HCT116 (cell line): ENCODE measurements at regions not wholly inside any gene's neighbourhood (a gene's known extent, or its start where the extent isn't known, plus 50 kb on each side); places are given as distances from the start of the nearest gene placed in this dataset.

Experiments used
- ATAC-seq: fragments of 200-7000 bp; cut with Tn5 transposase; 2 replicates; pipeline ENCODE4 v1.9.1; 2020; ENCODE audit warnings: mild to moderate bottlenecking, moderate library complexity
- BruUV-seq: library from RNA; stranded (reverse); fragments of 400-500 nt; replicated peaks from 2 replicates; lab custom pipeline; 2021; lab: Mats Ljungman, UMichigan
- CTCF ChIA-PET: fragments of 300-600 bp; sonication (Branson Sonifier 250); formaldehyde crosslinking; loops from one replicate; lab custom pipeline; 2021; ENCODE audit warnings: antibody characterized with exemption; lab: Charles Lee
- POLR2A ChIA-PET: fragments of 300-600, 350-600 bp; sonication (Branson Sonifier 250); formaldehyde crosslinking; loops from one replicate; lab custom pipeline; 2021; ENCODE audit warnings: antibody characterized with exemption; lab: Charles Lee
- RAD21 ChIA-PET, 2 experiments: fragments of 300-600 bp; sonication (Branson Sonifier 250); formaldehyde crosslinking; loops; one replicate each; lab custom pipeline; 2023; ENCODE audit warnings: low total read pairs in 2 of 2; ENCODE audit not compliant: uncharacterized antibody in 2 of 2, unreplicated experiment in 2 of 2, low non-redundant PET in 1 of 2; lab: Charles Lee
- DNase-seq: peaks from one replicate; pipeline ENCODE4 v3.0.0-alpha.2; 2010; ENCODE audit warnings: low read depth, low spot score
- H2AFZ ChIP-seq: fragments of 200-600 bp; shearing (Covaris generic), sonication (generic); 2 replicates; pipeline ENCODE4 v1.6.1; 2017; ENCODE audit warnings: low read depth, mixed run types, mixed read lengths, antibody characterized with exemption, low read length; ENCODE audit not compliant: poor library complexity, severe bottlenecking
- H3K27ac ChIP-seq: 2 replicates; pipeline ENCODE4 v1.5.1; 2012; ENCODE audit warnings: low read depth, low read length
- H3K27me3 ChIP-seq: fragments of 200-600 bp; sonication (generic); 2 replicates; pipeline ENCODE4 v1.6.1; 2016; ENCODE audit warnings: mixed run types, low read length, mixed read lengths; ENCODE audit not compliant: insufficient read depth
- H3K36me3 ChIP-seq, 2 experiments: fragments of 200-500 bp in 1 of 2; fragments of 200-600 bp in 1 of 2; sonication (Bioruptor generic) in 1 of 2; sonication (generic) in 1 of 2; 2 replicates each; pipeline versions ENCODE4 v1.5.1 to v1.6.1; 2014 to 2016; ENCODE audit warnings: low read length in 2 of 2, inconsistent platforms in 1 of 2, mixed read lengths in 1 of 2, mixed run types in 1 of 2; ENCODE audit not compliant: insufficient read depth in 2 of 2, control insufficient read depth in 1 of 2
- H3K4me1 ChIP-seq, 2 experiments: fragments of 200-600 bp in 1 of 2; sonication (generic) in 1 of 2; 2 replicates each; pipeline versions ENCODE4 v1.5.1 to v1.6.1; 2012 to 2017; ENCODE audit warnings: low read length in 2 of 2, inconsistent platforms in 1 of 2, mild to moderate bottlenecking in 1 of 2, mixed read lengths in 1 of 2, mixed run types in 1 of 2, moderate library complexity in 1 of 2; ENCODE audit not compliant: insufficient read depth in 2 of 2, control insufficient read depth in 1 of 2
- H3K4me2 ChIP-seq: fragments of 200-600 bp; sonication (generic); 2 replicates; pipeline ENCODE4 v1.6.1; 2017; ENCODE audit warnings: mixed run types, low read length, mixed read lengths
- H3K4me3 ChIP-seq, 2 experiments: fragments of 200-600 bp in 1 of 2; sonication (generic) in 1 of 2; replicated peaks in 1 of 2; 2 replicates each; pipeline ENCODE4 v1.5.1; 2011 to 2016; ENCODE audit warnings: low read length in 2 of 2, control low read depth in 1 of 2, low read depth in 1 of 2, mild to moderate bottlenecking in 1 of 2, mixed read lengths in 1 of 2, mixed run types in 1 of 2
- H3K79me2 ChIP-seq: fragments of 200-600 bp; sonication (generic); 2 replicates; pipeline ENCODE4 v1.6.1; 2017; ENCODE audit warnings: mild to moderate bottlenecking, mixed run types, low read length, moderate library complexity, mixed read lengths; ENCODE audit not compliant: insufficient read depth
- H3K9ac ChIP-seq: fragments of 200-600 bp; sonication (generic); 2 replicates; pipeline ENCODE4 v1.6.1; 2016; ENCODE audit warnings: low read length, mixed read lengths
- H3K9me2 ChIP-seq: fragments of 200-600 bp; sonication (generic), shearing (Covaris generic); 2 replicates; pipeline ENCODE4 v1.6.1; 2017; ENCODE audit warnings: mixed run types, mild to moderate bottlenecking, moderate library complexity; ENCODE audit not compliant: insufficient read depth
- H3K9me3 ChIP-seq, 2 experiments: fragments of 200-500 bp in 1 of 2; fragments of 200-600 bp in 1 of 2; sonication (Bioruptor generic) in 1 of 2; sonication (generic) in 1 of 2; 2 replicates each; pipeline ENCODE4 v1.6.1; 2014 to 2017; ENCODE audit warnings: low read length in 2 of 2, mixed read lengths in 2 of 2, inconsistent platforms in 1 of 2, low read depth in 1 of 2, mild to moderate bottlenecking in 1 of 2, mixed run types in 1 of 2, moderate library complexity in 1 of 2; ENCODE audit not compliant: control insufficient read depth in 1 of 2, insufficient read depth in 1 of 2
- H4K20me1 ChIP-seq: fragments of 200-600 bp; sonication (generic), shearing (Covaris generic); 2 replicates; pipeline ENCODE4 v1.6.1; 2017; ENCODE audit warnings: mixed run types, mild to moderate bottlenecking, moderate library complexity; ENCODE audit not compliant: insufficient read depth
- ELF1 ChIP-seq: IDR thresholded peaks from 2 replicates; pipeline ENCODE4 v1.6.1; 2012; ENCODE audit warnings: low read depth, borderline replicate concordance
- FOSL1 ChIP-seq: IDR thresholded peaks from 2 replicates; pipeline ENCODE4 v1.6.1; 2012; ENCODE audit warnings: low read depth
- JUND ChIP-seq: IDR thresholded peaks from 2 replicates; pipeline ENCODE4 v1.6.1; 2012
- POLR2AphosphoS5 ChIP-seq: IDR thresholded peaks from 2 replicates; pipeline ENCODE4 v1.6.1; 2011; ENCODE audit warnings: mild to moderate bottlenecking, low read depth, low read length, moderate library complexity
- SIN3A ChIP-seq: IDR thresholded peaks from 2 replicates; pipeline ENCODE4 v1.6.1; 2012; ENCODE audit warnings: low read depth
- SP1 ChIP-seq: IDR thresholded peaks from 2 replicates; pipeline ENCODE4 v1.6.1; 2012; ENCODE audit warnings: low read depth
- YY1 ChIP-seq: IDR thresholded peaks from 2 replicates; pipeline ENCODE4 v1.6.1; 2011; ENCODE audit warnings: low read length, low read depth, moderate library complexity, mild to moderate bottlenecking; ENCODE audit not compliant: insufficient replicate concordance; ENCODE audit errors: extremely low read depth
- intact Hi-C: fragments of 100-400 bp; cut with micrococcal nuclease; formaldehyde crosslinking; loops from 2 replicates; pipeline ENCODE4 v1.10.0; 2022
- TF ChIP-seq, protein P1 (sequence below): IDR thresholded peaks from 2 replicates; pipeline ENCODE4 v1.6.1; 2012
- TF ChIP-seq, protein P2 (sequence below), 3 experiments: fragments of 200-600 bp in 1 of 3; sonication (generic) in 1 of 3; IDR thresholded peaks in 2 of 3; conservative IDR thresholded peaks in 1 of 3; 2 replicates each; pipeline ENCODE4 v1.5.1; 2012 to 2017; ENCODE audit warnings: low read depth in 2 of 3, low read length in 2 of 3, antibody characterized with exemption in 1 of 3, borderline replicate concordance in 1 of 3, control low read depth in 1 of 3, mild to moderate bottlenecking in 1 of 3, mixed read lengths in 1 of 3, mixed run types in 1 of 3, moderate library complexity in 1 of 3; ENCODE audit not compliant: insufficient read depth in 1 of 3
- TF ChIP-seq, protein P3 (sequence below): IDR thresholded peaks from 2 replicates; pipeline ENCODE4 v1.6.1; 2012

DNA sequence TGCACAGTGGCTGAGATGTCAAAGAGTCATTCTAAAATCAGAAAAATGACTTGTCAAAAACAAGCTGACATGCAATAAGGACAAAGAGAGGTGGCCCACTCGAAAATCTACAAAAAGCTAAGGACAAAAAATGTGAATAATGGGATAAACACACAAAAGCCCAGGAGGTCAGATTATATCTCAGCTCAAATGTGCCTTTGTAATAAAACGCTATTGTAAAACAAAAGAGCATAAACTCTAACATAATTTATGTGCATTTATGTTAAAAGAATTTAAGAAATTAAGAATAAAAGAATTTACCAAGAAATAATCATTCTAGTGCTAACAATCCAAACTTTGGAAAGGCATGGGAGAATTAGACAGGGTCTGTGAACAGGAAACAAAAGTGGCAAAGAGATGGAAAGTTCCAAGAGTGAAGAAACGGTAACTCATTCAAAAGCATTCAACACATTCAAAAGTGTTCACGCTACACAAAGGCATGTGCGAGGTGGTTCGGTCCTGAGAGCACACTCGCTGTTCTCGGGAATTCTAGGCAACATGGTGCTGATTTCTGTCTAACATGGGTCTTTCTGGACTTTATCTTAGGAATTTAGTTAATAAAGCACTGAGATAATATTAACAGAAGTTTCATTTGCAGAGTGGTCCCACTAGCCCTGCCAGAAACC is 197.7 kb downstream of the KATNAL1 start:
- no peaks in the 10 kb centered on the region for H3K9me2 ChIP-seq
- no TSS peak for BruUV-seq
- no peaks in the 10 kb centered on the region for H3K27me3 ChIP-seq
- ATAC-seq (no peak), DNase-seq (no peak)
- intact Hi-C loops: loop anchor here (10.0 kb wide), 1 partner anchor 185 kb away; no protein-coding TSS in a partner anchor
- H3K4me3 ChIP-seq: no peak overlapping the region
- H3K9ac ChIP-seq: no peak overlapping the region
- ChIA-PET RAD21 (no interaction called here), CTCF (no interaction called here), POLR2A (no interaction called here)
- TF ChIP-seq, protein P1, sequence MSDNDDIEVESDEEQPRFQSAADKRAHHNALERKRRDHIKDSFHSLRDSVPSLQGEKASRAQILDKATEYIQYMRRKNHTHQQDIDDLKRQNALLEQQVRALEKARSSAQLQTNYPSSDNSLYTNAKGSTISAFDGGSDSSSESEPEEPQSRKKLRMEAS: no peak
- no peak for TF ChIP-seq ELF1
- TF ChIP-seq, protein P2, sequence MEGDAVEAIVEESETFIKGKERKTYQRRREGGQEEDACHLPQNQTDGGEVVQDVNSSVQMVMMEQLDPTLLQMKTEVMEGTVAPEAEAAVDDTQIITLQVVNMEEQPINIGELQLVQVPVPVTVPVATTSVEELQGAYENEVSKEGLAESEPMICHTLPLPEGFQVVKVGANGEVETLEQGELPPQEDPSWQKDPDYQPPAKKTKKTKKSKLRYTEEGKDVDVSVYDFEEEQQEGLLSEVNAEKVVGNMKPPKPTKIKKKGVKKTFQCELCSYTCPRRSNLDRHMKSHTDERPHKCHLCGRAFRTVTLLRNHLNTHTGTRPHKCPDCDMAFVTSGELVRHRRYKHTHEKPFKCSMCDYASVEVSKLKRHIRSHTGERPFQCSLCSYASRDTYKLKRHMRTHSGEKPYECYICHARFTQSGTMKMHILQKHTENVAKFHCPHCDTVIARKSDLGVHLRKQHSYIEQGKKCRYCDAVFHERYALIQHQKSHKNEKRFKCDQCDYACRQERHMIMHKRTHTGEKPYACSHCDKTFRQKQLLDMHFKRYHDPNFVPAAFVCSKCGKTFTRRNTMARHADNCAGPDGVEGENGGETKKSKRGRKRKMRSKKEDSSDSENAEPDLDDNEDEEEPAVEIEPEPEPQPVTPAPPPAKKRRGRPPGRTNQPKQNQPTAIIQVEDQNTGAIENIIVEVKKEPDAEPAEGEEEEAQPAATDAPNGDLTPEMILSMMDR (IDR thresholded peaks at IDR 0.05 in 2 of 3, conservative IDR thresholded peaks at IDR 0.05 in 1 of 3; ENCODE audit: borderline replicate concordance in 1 of 3, insufficient read depth in 1 of 3, low read depth in 2 of 3, low read length in 2 of 3): no peak
- TF ChIP-seq YY1: no peak
- H4K20me1 ChIP-seq: no peaks in the 10 kb centered on the region
- peaks cover 12 to 33% of the 10 kb centered on the region in 2 experiments for H3K4me1 ChIP-seq
- no peak overlapping the region for H3K4me2 ChIP-seq
- no peaks in the 10 kb centered on the region for H3K79me2 ChIP-seq
- H3K9me3 ChIP-seq: no peaks in the 10 kb centered on the region
- no peaks in the 10 kb centered on the region for H3K36me3 ChIP-seq
- H3K27ac ChIP-seq: no peak overlapping the region
- no peak overlapping the region for H2AFZ ChIP-seq

DNA sequence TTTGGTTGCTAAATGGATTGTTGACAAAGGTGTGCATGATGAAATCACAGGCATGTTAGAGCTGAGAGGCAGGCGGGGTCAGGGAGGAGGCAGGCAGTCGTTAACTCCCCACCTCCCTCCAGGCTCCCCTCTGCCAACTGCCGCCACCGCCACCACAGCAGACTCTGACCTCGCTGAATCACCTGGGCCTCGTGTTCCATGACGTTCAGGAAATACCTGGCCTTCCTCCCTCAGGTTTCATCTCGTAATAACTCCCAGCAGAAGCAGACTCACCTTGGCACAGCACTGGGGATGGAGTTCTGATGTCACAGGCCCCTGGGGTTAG is 198.5 kb downstream of the KATNAL1 start:
- ChIA-PET POLR2A (no interaction called here), CTCF (interaction anchor here (1.2 kb wide), 1 partner anchor 338 kb away, joined by 3 read pairs; no protein-coding TSS in a partner anchor), RAD21 (no interaction called here)
- Histone ChIP-seq H3K4me1 (peaks cover 6 to 26% of the 10 kb centered on the region in 2 experiments), H3K9ac (no peak overlapping the region), H2AFZ (no peak overlapping the region), H3K36me3 (no peaks in the 10 kb centered on the region), H3K4me3 (no peak overlapping the region), H3K9me2 (no peaks in the 10 kb centered on the region), H4K20me1 (no peaks in the 10 kb centered on the region), H3K79me2 (no peaks in the 10 kb centered on the region), H3K4me2 (no peak overlapping the region), H3K27ac (no peak overlapping the region), H3K9me3 (no peaks in the 10 kb centered on the region), H3K27me3 (no peaks in the 10 kb centered on the region)
- TF ChIP-seq FOSL1 (no peak), ELF1 (no peak), JUND (no peak), SP1 (no peak), SIN3A (no peak), POLR2AphosphoS5 (no peak)
- TF ChIP-seq, protein P3, sequence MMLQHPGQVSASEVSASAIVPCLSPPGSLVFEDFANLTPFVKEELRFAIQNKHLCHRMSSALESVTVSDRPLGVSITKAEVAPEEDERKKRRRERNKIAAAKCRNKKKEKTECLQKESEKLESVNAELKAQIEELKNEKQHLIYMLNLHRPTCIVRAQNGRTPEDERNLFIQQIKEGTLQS: no peak
- intact Hi-C loops: no loop called here
- DNase-seq: no peak
- BruUV-seq: no TSS peak
- ATAC-seq: no peak
